HG03039 (cell line): ENCODE measurements at regions not wholly inside any gene's neighbourhood (a gene's known extent, or its start where the extent isn't known, plus 50 kb on each side); places are given as distances from the start of the nearest gene placed in this dataset.
A peak's percentile ranks its signal among the peaks of the same experiment; 100 is the strongest.

ENCODE experiments used
- ATAC-seq: cut with Tn5 transposase; IDR thresholded peaks from one replicate; pipeline ENCODE4 v1.9.1; 2021; ENCODE audit warnings: mild to moderate bottlenecking, moderate library complexity; ENCODE audit not compliant: unreplicated experiment

GRCh38 chr16:55257966-55258613, 65.9 kb upstream of the IRX6 start:
- peak; percentile 65 for ATAC-seq

DNA sequence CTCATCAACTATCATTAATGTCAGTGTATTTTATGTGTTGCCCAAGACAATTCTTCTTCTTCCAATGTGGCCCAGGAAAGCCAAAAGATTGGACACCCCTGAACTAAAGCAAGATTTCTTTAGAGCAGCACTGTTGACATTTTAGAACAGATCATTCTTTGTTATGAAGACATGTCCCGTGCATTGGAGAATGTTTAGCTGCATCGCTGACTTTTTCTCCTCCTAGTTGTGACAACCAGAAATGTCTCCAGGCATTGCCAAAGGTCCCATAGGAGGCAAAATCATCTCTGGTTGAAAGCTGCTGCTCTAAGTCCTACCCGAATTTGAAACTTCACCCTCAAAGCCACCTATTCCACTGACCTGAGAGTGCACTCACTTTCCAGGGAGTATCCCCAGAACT, 62.7 kb upstream of the IRX6 start:
- no peak for ATAC-seq

GRCh38 chr16:55263271-55264250, 60.4 kb upstream of the IRX6 start:
- ATAC-seq: no peak

DNA sequence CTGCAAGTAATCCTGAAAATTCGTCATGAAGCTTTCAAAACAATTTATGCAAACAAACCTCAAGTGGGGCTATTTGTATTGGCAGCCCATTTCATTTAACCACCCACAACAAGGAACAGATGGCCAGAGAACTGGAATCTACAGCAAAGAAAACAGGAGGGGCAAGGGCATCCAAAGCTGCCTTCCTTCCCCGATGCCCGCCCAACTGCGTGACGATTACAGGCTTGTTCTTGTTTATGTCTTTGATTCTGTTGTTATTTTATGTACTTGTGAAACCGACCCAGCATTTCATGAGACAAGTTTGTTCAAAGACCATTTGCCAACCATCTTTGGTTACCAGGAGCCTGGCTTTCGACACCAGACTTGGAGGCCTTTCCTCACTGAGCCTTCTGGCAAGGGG, 59.1 kb upstream of the IRX6 start:
- no peak for ATAC-seq

DNA sequence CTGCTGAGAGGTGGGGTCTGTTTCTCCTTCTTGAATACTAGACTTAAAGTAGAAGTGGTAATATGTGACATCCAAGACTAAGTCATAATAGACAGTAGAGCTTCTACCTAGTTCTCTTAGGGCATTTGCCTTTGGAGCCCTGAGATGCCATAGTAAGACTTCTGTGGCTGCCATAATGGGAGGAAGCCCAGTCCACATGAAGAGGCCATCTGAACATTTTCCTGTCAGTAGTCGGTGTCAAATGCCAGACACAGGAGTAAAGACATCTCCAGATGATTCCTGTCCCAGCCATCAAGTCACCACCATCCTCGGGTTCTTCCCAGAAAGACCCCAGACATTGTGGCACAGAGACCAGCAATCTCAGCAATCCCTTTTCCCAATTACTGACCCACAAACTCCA, 58.1 kb upstream of the IRX6 start:
- ATAC-seq: no peak

- ATAC-seq: no peak
Measured at GRCh38 chr16:55271945-55272513, 52.0 kb upstream of the IRX6 start.

GRCh38 chr16:55272744-55273143, 51.3 kb upstream of the IRX6 start:
- ATAC-seq: no peak

- no peak for ATAC-seq
Measured at GRCh38 chr16:55273356-55273755, 50.6 kb upstream of the IRX6 start.

DNA sequence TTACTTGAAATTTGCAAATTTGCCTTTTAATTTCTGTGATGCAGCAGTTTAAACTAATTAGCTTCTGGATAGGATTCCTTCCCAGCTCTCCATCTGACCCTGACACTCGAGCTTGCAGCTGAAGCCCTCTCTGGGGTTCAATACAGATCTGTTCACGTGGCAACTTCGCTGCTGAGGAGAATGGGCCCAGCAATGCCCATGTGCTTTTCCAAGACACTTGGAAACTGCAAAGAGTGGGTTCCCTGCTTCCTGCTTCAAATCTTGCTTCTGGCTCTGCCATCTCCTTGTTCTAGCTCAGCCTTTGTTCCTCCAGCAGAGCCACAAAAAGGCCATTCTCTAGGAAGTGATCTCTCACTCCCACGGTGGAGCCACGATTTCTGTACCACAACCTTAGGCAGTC, 50.0 kb upstream of the IRX6 start:
- no peak for ATAC-seq
